Brain microvascular endothelial cell (primary cell): ENCODE measurements at regions not wholly inside any gene's neighbourhood (a gene's known extent, or its start where the extent isn't known, plus 50 kb on each side); places are given as distances from the start of the nearest gene placed in this dataset.

Experiments
- DNase-seq: peaks from one replicate; pipeline ENCODE4 v3.0.0-alpha.2; 2020
- H3K27ac ChIP-seq: fragments of 250-450 bp; sonication (Bioruptor Pico); 2 replicates; pipeline ENCODE4 v1.5.1; 2020; ENCODE audit warnings: mild to moderate bottlenecking, moderate library complexity
- H3K27me3 ChIP-seq: fragments of 250-450 bp; sonication (Bioruptor Pico); replicated peaks from 2 replicates; pipeline ENCODE4 v1.5.1; 2020; ENCODE audit warnings: mild to moderate bottlenecking
- H3K36me3 ChIP-seq: fragments of 250-450 bp; sonication (Bioruptor Pico); replicated peaks from 2 replicates; pipeline ENCODE4 v1.5.1; 2020; ENCODE audit warnings: mild to moderate bottlenecking
- H3K4me3 ChIP-seq: 2 replicates; pipeline ENCODE4 v1.5.1; 2011; ENCODE audit warnings: low read depth, mild to moderate bottlenecking, control low read depth, low read length, moderate library complexity
- in situ Hi-C: cut with HindIII; loops from 2 replicates; pipeline ENCODE4 v1.10.0; 2017; ENCODE audit warnings: low sequenced_read_pairs, low pct_ligation_motif_present
- TF ChIP-seq, protein P1 (sequence below): IDR thresholded peaks from 2 replicates; pipeline ENCODE4 v1.5.1; 2011; ENCODE audit warnings: low read depth, mild to moderate bottlenecking, moderate library complexity, low read length, control low read depth, inconsistent platforms; ENCODE audit errors: missing control alignments

DNA sequence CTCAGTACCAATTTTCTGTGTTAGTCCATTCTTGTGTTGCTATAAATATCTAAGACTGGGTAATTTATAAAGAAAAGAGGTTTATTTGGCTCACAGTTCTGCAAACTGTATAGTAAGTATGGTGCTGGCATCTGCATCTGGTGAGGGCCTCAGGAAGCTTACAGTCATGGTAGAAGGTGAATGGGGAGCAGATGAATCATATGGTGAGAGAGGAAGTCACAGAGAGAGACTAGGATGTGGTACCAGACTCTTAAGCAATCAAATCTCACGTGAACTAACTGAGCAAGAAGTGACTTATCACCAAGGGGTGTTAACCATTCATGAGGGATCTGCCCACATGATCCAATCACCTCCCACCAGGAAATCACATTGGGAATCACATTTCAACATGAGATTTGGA is 60.8 kb upstream of the ZBED5 start:
- Histone ChIP-seq H3K36me3 (no peaks in the 10 kb centered on the region), H3K27me3 (no peaks in the 10 kb centered on the region), H3K4me3 (no peak overlapping the region), H3K27ac (no peak overlapping the region)
- DNase-seq, result no peak
- TF ChIP-seq, protein P1, sequence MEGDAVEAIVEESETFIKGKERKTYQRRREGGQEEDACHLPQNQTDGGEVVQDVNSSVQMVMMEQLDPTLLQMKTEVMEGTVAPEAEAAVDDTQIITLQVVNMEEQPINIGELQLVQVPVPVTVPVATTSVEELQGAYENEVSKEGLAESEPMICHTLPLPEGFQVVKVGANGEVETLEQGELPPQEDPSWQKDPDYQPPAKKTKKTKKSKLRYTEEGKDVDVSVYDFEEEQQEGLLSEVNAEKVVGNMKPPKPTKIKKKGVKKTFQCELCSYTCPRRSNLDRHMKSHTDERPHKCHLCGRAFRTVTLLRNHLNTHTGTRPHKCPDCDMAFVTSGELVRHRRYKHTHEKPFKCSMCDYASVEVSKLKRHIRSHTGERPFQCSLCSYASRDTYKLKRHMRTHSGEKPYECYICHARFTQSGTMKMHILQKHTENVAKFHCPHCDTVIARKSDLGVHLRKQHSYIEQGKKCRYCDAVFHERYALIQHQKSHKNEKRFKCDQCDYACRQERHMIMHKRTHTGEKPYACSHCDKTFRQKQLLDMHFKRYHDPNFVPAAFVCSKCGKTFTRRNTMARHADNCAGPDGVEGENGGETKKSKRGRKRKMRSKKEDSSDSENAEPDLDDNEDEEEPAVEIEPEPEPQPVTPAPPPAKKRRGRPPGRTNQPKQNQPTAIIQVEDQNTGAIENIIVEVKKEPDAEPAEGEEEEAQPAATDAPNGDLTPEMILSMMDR, result no peak
- in situ Hi-C loops, result no loop called here

DNA sequence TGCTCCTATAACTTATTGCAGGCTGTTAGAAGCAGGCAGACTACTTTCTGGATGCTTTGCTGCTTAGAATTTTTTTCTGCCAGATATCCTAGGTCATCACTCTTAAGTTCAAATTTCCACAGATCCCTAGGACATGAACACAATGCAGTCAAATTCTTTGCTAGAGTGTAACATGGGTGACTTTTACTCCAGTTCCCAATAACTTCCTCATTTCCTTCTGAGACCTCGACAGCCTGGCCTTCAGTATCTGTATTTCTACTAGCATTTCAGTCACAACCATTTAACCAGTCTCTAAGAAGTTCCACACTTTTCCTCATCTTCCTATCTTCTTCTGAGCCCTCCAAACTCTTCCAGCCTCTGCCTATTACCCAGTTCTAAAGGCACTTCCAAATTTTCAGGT is 60.4 kb upstream of the ZBED5 start:
- DNase-seq, result no peak
- in situ Hi-C loops, result no loop called here
- TF ChIP-seq, protein P1, result no peak
- H3K27me3 ChIP-seq, result no peaks in the 10 kb centered on the region
- H3K4me3 ChIP-seq, result no peak overlapping the region
- no peak overlapping the region for H3K27ac ChIP-seq
- no peaks in the 10 kb centered on the region for H3K36me3 ChIP-seq

DNA sequence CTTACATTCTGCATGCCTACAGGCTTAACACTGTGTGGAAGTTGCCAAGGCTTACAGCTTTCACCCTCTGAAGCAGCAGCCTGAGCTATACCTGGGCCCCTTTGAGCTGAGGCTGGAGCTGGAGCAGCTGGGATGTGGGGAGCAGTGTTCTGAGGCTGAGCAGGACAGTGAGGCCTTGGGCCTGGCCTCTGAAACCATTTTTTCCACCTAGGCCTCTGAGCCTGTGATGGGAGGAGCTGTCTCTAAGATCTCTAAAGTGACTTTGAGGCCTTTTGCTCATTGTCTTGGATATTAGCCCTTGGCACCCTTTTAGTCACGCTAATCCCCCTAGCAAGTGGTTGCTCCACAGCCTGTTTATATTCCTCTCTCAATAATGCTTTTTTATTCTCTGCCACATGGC is 59.9 kb upstream of the ZBED5 start:
- Histone ChIP-seq H3K36me3 (no peaks in the 10 kb centered on the region), H3K27me3 (no peaks in the 10 kb centered on the region), H3K27ac (no peak overlapping the region), H3K4me3 (no peak overlapping the region)
- in situ Hi-C loops, result no loop called here
- TF ChIP-seq, protein P1, result no peak
- no peak for DNase-seq

DNA sequence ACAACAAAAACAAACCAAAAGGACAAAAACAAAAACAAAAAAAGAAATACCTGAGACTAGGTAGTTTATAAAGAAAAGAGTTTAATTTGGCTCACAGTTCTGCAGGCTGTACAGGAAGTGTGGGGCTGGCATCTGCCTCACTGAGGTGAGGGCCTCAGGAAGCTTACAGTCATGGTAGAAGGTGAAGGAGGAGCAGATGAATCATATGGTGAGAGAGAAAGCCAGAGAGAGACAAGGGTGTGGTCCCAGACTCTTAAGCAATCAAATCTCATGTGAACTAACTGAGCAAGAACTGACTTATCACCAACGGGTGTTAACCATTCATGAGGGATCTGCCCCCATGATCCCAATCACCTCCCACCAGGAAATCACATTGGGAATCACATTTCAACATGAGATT is 58.8 kb upstream of the ZBED5 start:
- in situ Hi-C loops, result no loop called here
- peak; percentile 8 for DNase-seq
- no peaks in the 10 kb centered on the region for H3K36me3 ChIP-seq
- TF ChIP-seq, protein P1, result no peak
- H3K27me3 ChIP-seq, result no peaks in the 10 kb centered on the region
- no peak overlapping the region for H3K27ac ChIP-seq
- H3K4me3 ChIP-seq, result no peak overlapping the region

DNA sequence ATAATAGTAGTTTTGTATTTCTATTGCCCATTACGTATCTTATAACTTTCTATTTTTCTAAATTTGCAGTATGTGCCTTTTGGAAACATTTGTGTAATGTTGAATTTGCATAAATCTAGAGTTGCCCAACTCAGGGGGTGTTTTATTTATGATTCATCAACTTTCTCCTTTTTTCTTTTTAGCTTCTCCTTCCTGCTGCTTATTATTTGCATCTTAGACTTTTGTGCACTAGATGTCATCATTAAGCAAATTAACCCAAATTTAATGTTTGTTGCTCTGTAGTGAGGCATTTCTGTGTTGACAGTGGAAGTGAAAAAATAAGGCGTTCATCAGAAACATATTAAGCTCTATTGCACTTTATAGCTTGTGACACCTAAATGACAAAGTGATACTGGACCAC is 56.2 kb upstream of the ZBED5 start:
- TF ChIP-seq, protein P1, result no peak
- Histone ChIP-seq H3K27ac (no peak overlapping the region), H3K4me3 (no peak overlapping the region), H3K27me3 (no peaks in the 10 kb centered on the region), H3K36me3 (no peaks in the 10 kb centered on the region)
- no peak for DNase-seq
- in situ Hi-C loops, result no loop called here

DNA sequence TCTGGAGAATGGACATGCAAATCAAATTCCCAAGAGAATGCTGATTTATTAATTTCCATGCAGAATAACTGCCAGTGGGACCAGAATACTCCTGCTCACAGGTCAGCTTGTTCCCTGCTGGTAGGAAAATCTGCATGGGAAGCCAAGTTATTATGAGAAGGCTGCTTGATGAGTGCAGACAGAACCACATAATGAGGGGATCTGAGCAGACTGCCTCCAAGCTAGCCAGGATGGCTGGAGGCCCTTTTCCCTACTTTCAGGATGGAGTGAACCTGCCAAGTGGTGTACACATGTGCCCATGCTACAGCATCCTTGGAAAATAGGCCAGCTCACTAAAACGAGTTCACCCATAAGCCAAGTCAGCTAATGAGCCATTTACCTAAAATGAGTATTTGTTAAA is 55.2 kb upstream of the ZBED5 start:
- H3K27ac ChIP-seq, result no peak overlapping the region

More for the DNA sequence above, 55.2 kb upstream of the ZBED5 start:
- DNase-seq, result no peak
- in situ Hi-C loops, result no loop called here
- Histone ChIP-seq H3K36me3 (no peaks in the 10 kb centered on the region), H3K4me3 (no peak overlapping the region), H3K27me3 (no peaks in the 10 kb centered on the region)
- TF ChIP-seq, protein P1, result no peak
